Left colon (tissue), 2 donors: ENCODE measurements at regions not wholly inside any gene's neighbourhood (a gene's known extent, or its start where the extent isn't known, plus 50 kb on each side); places are given as distances from the start of the nearest gene placed in this dataset.

Experiments
- ATAC-seq: fragments of 200-7000 bp; cut with Tn5 transposase; one replicate; pipeline ENCODE4 v1.9.1; 2020; ENCODE audit warnings: mild to moderate bottlenecking, moderate library complexity
- DNase-seq, 2 donors: peaks; one replicate each; pipeline ENCODE4 v3.0.0-alpha.2; 2020
- intact Hi-C, 2 donors: fragments of 100-400 bp; cut with DNase I in 1 of 2; cut with micrococcal nuclease in 1 of 2; formaldehyde crosslinking; loops; one replicate each; pipeline versions ENCODE4 v1.11.2 to v1.14.0; 2022; cut with DNase I, micrococcal nuclease
- donor health status: DM: no; HTN: no; CAD: no.
- donor health status: DM: yes; HTN: yes; CAD: no.

GRCh38 chr5:6902597-6902996, 189.4 kb downstream of the TENT4A start:
- intact Hi-C loops, result no loop called here
- DNase-seq (peak; percentile 9 to 46), ATAC-seq (no peak)

- DNase-seq, result no peak
- intact Hi-C loops, result no loop called here
- ATAC-seq, result no peak
These were observed 190.7 kb downstream of the TENT4A start for GRCh38 chr5:6903934-6904333.

- no peak for ATAC-seq
- intact Hi-C loops, result no loop called here
- DNase-seq, result no peak
These were observed 191.6 kb downstream of the TENT4A start for GRCh38 chr5:6904860-6905259.

GRCh38 chr5:6905423-6905822, 192.2 kb downstream of the TENT4A start:
- ATAC-seq, result no peak
- DNase-seq, result no peak

GRCh38 chr5:6905883-6906282, 192.7 kb downstream of the TENT4A start:
- ATAC-seq, result no peak
- intact Hi-C loops, result no loop called here
- no peak for DNase-seq

More at GRCh38 chr5:6905423-6905822, 192.2 kb downstream of the TENT4A start:
- intact Hi-C loops, result no loop called here

GRCh38 chr5:6907320-6907918, 194.2 kb downstream of the TENT4A start:
- intact Hi-C loops, result no loop called here
- no peak for ATAC-seq
- DNase-seq, result no peak

GRCh38 chr5:6909901-6910300, 196.7 kb downstream of the TENT4A start:
- no peak for DNase-seq
- no peak for ATAC-seq
- intact Hi-C loops, result no loop called here

GRCh38 chr5:6910950-6911349, 197.7 kb downstream of the TENT4A start:
- no peak for DNase-seq
- intact Hi-C loops, result no loop called here
- ATAC-seq, result no peak

- DNase-seq (no peak), ATAC-seq (no peak)
- intact Hi-C loops, result no loop called here
These were observed 201.1 kb downstream of the TENT4A start for GRCh38 chr5:6914347-6914746.

GRCh38 chr5:6915574-6915973, 202.3 kb downstream of the TENT4A start:
- DNase-seq (no peak), ATAC-seq (no peak)
- intact Hi-C loops, result no loop called here

- DNase-seq (no peak), ATAC-seq (no peak)
- intact Hi-C loops, result no loop called here
These were observed 205.0 kb downstream of the TENT4A start for GRCh38 chr5:6918255-6918654.

- ATAC-seq (no peak), DNase-seq (no peak)
- intact Hi-C loops, result no loop called here
These were observed 207.5 kb downstream of the TENT4A start for GRCh38 chr5:6920628-6921256.

GRCh38 chr5:6926491-6927038, 213.3 kb downstream of the TENT4A start:
- intact Hi-C loops, result no loop called here
- ATAC-seq, result no peak

GRCh38 chr5:6936031-6936430, 222.8 kb downstream of the TENT4A start:
- no peak for ATAC-seq
- intact Hi-C loops, result no loop called here
- no peak for DNase-seq

More at GRCh38 chr5:6926491-6927038, 213.3 kb downstream of the TENT4A start:
- no peak for DNase-seq

GRCh38 chr5:6937677-6938076, 224.4 kb downstream of the TENT4A start:
- intact Hi-C loops, result no loop called here
- DNase-seq (no peak), ATAC-seq (no peak)

- ATAC-seq, result no peak
- intact Hi-C loops, result no loop called here
- DNase-seq, result no peak
These were observed 228.4 kb downstream of the TENT4A start for GRCh38 chr5:6941631-6942030.

- ATAC-seq, result no peak
These were observed 230.2 kb downstream of the TENT4A start for GRCh38 chr5:6943197-6944112.

GRCh38 chr5:6948562-6948961, 235.3 kb downstream of the TENT4A start:
- DNase-seq (no peak), ATAC-seq (no peak)
- intact Hi-C loops, result no loop called here

More at GRCh38 chr5:6943197-6944112, 230.2 kb downstream of the TENT4A start:
- intact Hi-C loops, result no loop called here
- no peak for DNase-seq

- ATAC-seq (no peak), DNase-seq (no peak)
- intact Hi-C loops, result no loop called here
These were observed 236.0 kb downstream of the TENT4A start for GRCh38 chr5:6949230-6949629.

GRCh38 chr5:6950250-6950649, 237.0 kb downstream of the TENT4A start:
- no peak for DNase-seq
- intact Hi-C loops, result no loop called here

More at GRCh38 chr5:6950250-6950649, 237.0 kb downstream of the TENT4A start:
- ATAC-seq, result no peak
